ENCODE measurements at regions not wholly inside any gene's neighbourhood (a gene's known extent, or its start where the extent isn't known, plus 50 kb on each side); places are given as distances from the start of the nearest gene placed in this dataset.
"Not testable (repeated sequence)": the region's sequence is repeated elsewhere in the genome, so short reads cannot be mapped to it uniquely, and the experiment has no call there.

GRCh38 chr3:91348064-91348463, 2240.6 kb downstream of the EPHA3 start:
- not testable (repeated sequence) for DNase-seq

GRCh38 chr3:91349072-91349471, 2241.7 kb downstream of the EPHA3 start:
- DNase-seq, result not testable (repeated sequence)

- DNase-seq, result not testable (repeated sequence)
These were observed 2244.7 kb downstream of the EPHA3 start for GRCh38 chr3:91352161-91352560.

- DNase-seq, result not testable (repeated sequence)
These were observed 2251.9 kb downstream of the EPHA3 start for GRCh38 chr3:91359278-91359677.

GRCh38 chr3:91383100-91383894, 2275.9 kb downstream of the EPHA3 start:
- not testable (repeated sequence) for DNase-seq

- not testable (repeated sequence) for DNase-seq
These were observed 2296.5 kb downstream of the EPHA3 start for GRCh38 chr3:91403938-91404337.

GRCh38 chr3:91442063-91442462, 2334.6 kb downstream of the EPHA3 start:
- DNase-seq, result not testable (repeated sequence)

- DNase-seq, result not testable (repeated sequence)
These were observed 2335.1 kb downstream of the EPHA3 start for GRCh38 chr3:91442483-91442882.

GRCh38 chr3:91448379-91448778, 2341.0 kb downstream of the EPHA3 start:
- DNase-seq, result not testable (repeated sequence)

- DNase-seq, result not testable (repeated sequence)
These were observed 2359.1 kb downstream of the EPHA3 start for GRCh38 chr3:91466517-91466916.

- not testable (repeated sequence) for DNase-seq
These were observed 2361.8 kb downstream of the EPHA3 start for GRCh38 chr3:91469251-91469650.

GRCh38 chr3:91485026-91485425, 2377.6 kb downstream of the EPHA3 start:
- peak in 1 of 2 experiments; percentile 23 for DNase-seq

- not testable (repeated sequence) for DNase-seq
These were observed 2378.5 kb downstream of the EPHA3 start for GRCh38 chr3:91485891-91486290.

GRCh38 chr3:91497712-91498111, 2390.3 kb downstream of the EPHA3 start:
- DNase-seq, result not testable (repeated sequence)

GRCh38 chr3:91499850-91500249, 2392.4 kb downstream of the EPHA3 start:
- not testable (repeated sequence) for DNase-seq

- not testable (repeated sequence) for DNase-seq
These were observed 2397.5 kb downstream of the EPHA3 start for GRCh38 chr3:91504874-91505273.
